IMR-90 (cell line): ENCODE measurements at regions not wholly inside any gene's neighbourhood (a gene's known extent, or its start where the extent isn't known, plus 50 kb on each side); places are given as distances from the start of the nearest gene placed in this dataset.

Experiments used
- ATAC-seq: fragments of 200-7000 bp; cut with Tn5 transposase; 2 replicates; pipeline ENCODE4 v1.9.1; 2020; ENCODE audit warnings: low read depth, mild to moderate bottlenecking, moderate library complexity
- BruUV-seq: library from RNA; stranded (reverse); fragments of 400-500 nt; replicated peaks from 2 replicates; lab custom pipeline; 2021; lab: Mats Ljungman, UMichigan
- CTCF ChIA-PET: fragments of 300-600 bp; formaldehyde crosslinking; extraction: SDS; loops from one replicate; lab custom pipeline; 2021; ENCODE audit warnings: antibody characterized with exemption; lab: Yijun Ruan, JAX
- POLR2A ChIA-PET: fragments of 300-600 bp; sonication (Branson Sonifier 250); formaldehyde crosslinking; loops from one replicate; lab custom pipeline; 2022; ENCODE audit warnings: antibody characterized with exemption; ENCODE audit not compliant: unreplicated experiment; lab: Charles Lee
- DNase-seq: peaks from one replicate; pipeline ENCODE4 v3.0.0; 2013
- H2AFZ ChIP-seq: replicated peaks from 2 replicates; pipeline ENCODE3; 2013; ENCODE audit warnings: low read length, mild to moderate bottlenecking; ENCODE audit not compliant: poor library complexity
- H2AK5ac ChIP-seq: 2 replicates; pipeline ENCODE4 v1.6.1; 2013; ENCODE audit warnings: low read depth, low read length, inconsistent platforms
- H2AK9ac ChIP-seq: replicated peaks from 2 replicates; pipeline ENCODE3; 2013; ENCODE audit warnings: mild to moderate bottlenecking, low read depth, low read length, moderate library complexity; ENCODE audit not compliant: poor library complexity
- H2BK120ac ChIP-seq: 2 replicates; pipeline ENCODE4 v1.6.1; 2013; ENCODE audit warnings: low read depth, low read length, inconsistent platforms
- H2BK15ac ChIP-seq: 3 replicates; pipeline ENCODE4 v1.6.1; 2013; ENCODE audit warnings: low read depth, low read length, inconsistent platforms
- H2BK20ac ChIP-seq: 2 replicates; pipeline ENCODE4 v1.6.1; 2013; ENCODE audit warnings: low read depth, mild to moderate bottlenecking, inconsistent platforms, low read length, moderate library complexity
- H2BK5ac ChIP-seq: 2 replicates; pipeline ENCODE4 v1.6.1; 2013; ENCODE audit warnings: mild to moderate bottlenecking, low read depth, low read length, inconsistent platforms; ENCODE audit not compliant: poor library complexity, severe bottlenecking
- H3K14ac ChIP-seq: replicated peaks from 2 replicates; pipeline ENCODE4 v1.6.1; 2013; ENCODE audit warnings: low read depth, low read length, inconsistent platforms
- H3K18ac ChIP-seq: 2 replicates; pipeline ENCODE4 v1.6.1; 2013; ENCODE audit warnings: low read depth, low read length, control low read depth
- H3K23ac ChIP-seq: 2 replicates; pipeline ENCODE4 v1.6.1; 2013; ENCODE audit warnings: low read depth, low read length, inconsistent platforms
- H3K27ac ChIP-seq: 2 replicates; pipeline ENCODE4 v1.5.1; 2013; ENCODE audit warnings: mild to moderate bottlenecking, control low read depth, low read length; ENCODE audit not compliant: insufficient read depth
- H3K27me3 ChIP-seq: 2 replicates; pipeline ENCODE4 v1.6.1; 2013; ENCODE audit warnings: low read length; ENCODE audit not compliant: control insufficient read depth, insufficient read depth
- H3K36me3 ChIP-seq: 2 replicates; pipeline ENCODE4 v1.6.1; 2013; ENCODE audit warnings: low read length, mixed read lengths; ENCODE audit not compliant: control insufficient read depth, insufficient read depth
- H3K4ac ChIP-seq: 2 replicates; pipeline ENCODE4 v1.6.1; 2013; ENCODE audit warnings: low read depth, low read length, inconsistent platforms
- H3K4me1 ChIP-seq: 2 replicates; pipeline ENCODE4 v1.6.1; 2013; ENCODE audit warnings: low read length, mixed read lengths; ENCODE audit not compliant: control insufficient read depth, insufficient read depth
- H3K4me2 ChIP-seq: 2 replicates; pipeline ENCODE4 v1.6.1; 2013; ENCODE audit warnings: low read depth, mild to moderate bottlenecking, control low read depth, low read length, moderate library complexity
- H3K4me3 ChIP-seq: 2 replicates; pipeline ENCODE4 v1.5.1; 2013; ENCODE audit warnings: low read depth, mild to moderate bottlenecking, control low read depth, low read length, moderate library complexity; ENCODE audit not compliant: insufficient read depth
- H3K56ac ChIP-seq: 2 replicates; pipeline ENCODE4 v1.6.1; 2013; ENCODE audit warnings: low read length, inconsistent platforms; ENCODE audit not compliant: insufficient read depth; ENCODE audit errors: extremely low read depth
- H3K79me1 ChIP-seq, 2 experiments: 2 replicates each; pipeline ENCODE4 v1.6.1; 2013; ENCODE audit warnings: low read length in 2 of 2, inconsistent platforms in 1 of 2, low read depth in 1 of 2
- H3K9ac ChIP-seq: 2 replicates; pipeline ENCODE4 v1.6.1; 2013; ENCODE audit warnings: low read depth, low read length, control low read depth
- H3K9me1 ChIP-seq: 2 replicates; pipeline ENCODE4 v1.6.1; 2013; ENCODE audit warnings: low read length, inconsistent platforms; ENCODE audit not compliant: insufficient read depth
- H3K9me3 ChIP-seq: 2 replicates; pipeline ENCODE4 v1.6.1; 2013; ENCODE audit warnings: low read length; ENCODE audit not compliant: control insufficient read depth, insufficient read depth
- H4K20me1 ChIP-seq: 2 replicates; pipeline ENCODE4 v1.6.1; 2013; ENCODE audit warnings: low read length, inconsistent platforms; ENCODE audit not compliant: insufficient read depth
- H4K5ac ChIP-seq: 2 replicates; pipeline ENCODE4 v1.6.1; 2013; ENCODE audit warnings: mild to moderate bottlenecking, low read depth, low read length, control low read depth
- H4K8ac ChIP-seq, 2 experiments: 2 replicates each; pipeline ENCODE4 v1.6.1; 2013; ENCODE audit warnings: low read depth in 2 of 2, low read length in 2 of 2, control low read depth in 1 of 2, inconsistent platforms in 1 of 2
- H4K91ac ChIP-seq: 2 replicates; pipeline ENCODE4 v1.6.1; 2013; ENCODE audit warnings: low read depth, low read length, inconsistent platforms; ENCODE audit not compliant: insufficient read depth
- BHLHE40 ChIP-seq: fragments of 150-350 bp; IDR thresholded peaks from 2 replicates; pipeline ENCODE4 v1.6.1; 2016; ENCODE audit warnings: mild to moderate bottlenecking, low read depth, low read length
- CEBPB ChIP-seq: IDR thresholded peaks from 2 replicates; pipeline ENCODE4 v1.6.1; 2012; ENCODE audit warnings: low read depth, low read length, improper control_type of control experiment
- CHD1 ChIP-seq: IDR thresholded peaks from 2 replicates; pipeline ENCODE4 v1.6.1; 2012; ENCODE audit warnings: low read depth, low read length, improper control_type of control experiment
- CTCF ChIP-seq: conservative IDR thresholded peaks from 2 replicates; pipeline ENCODE4 v1.5.1; 2012; ENCODE audit warnings: mild to moderate bottlenecking, low read depth, low read length, improper control_type of control experiment
- ELK1 ChIP-seq: fragments of 150-350 bp; IDR thresholded peaks from 2 replicates; pipeline ENCODE4 v1.6.1; 2016; ENCODE audit warnings: low read depth, mild to moderate bottlenecking, low read length, moderate library complexity, borderline replicate concordance
- MAFK ChIP-seq: IDR thresholded peaks from 2 replicates; pipeline ENCODE4 v1.6.1; 2012; ENCODE audit warnings: low read depth, low read length, improper control_type of control experiment
- MXI1 ChIP-seq: IDR thresholded peaks from 2 replicates; pipeline ENCODE4 v1.6.1; 2012; ENCODE audit warnings: low read depth, mild to moderate bottlenecking, low read length, moderate library complexity, borderline replicate concordance
- NFE2L2 ChIP-seq: fragments of 150-350 bp; IDR thresholded peaks from 2 replicates; pipeline ENCODE4 v1.6.1; 2016; ENCODE audit warnings: low read depth, mild to moderate bottlenecking, low read length
- POLR2A ChIP-seq: IDR thresholded peaks from 2 replicates; pipeline ENCODE4 v1.6.1; 2012; ENCODE audit warnings: mild to moderate bottlenecking, low read depth, low read length
- RAD21 ChIP-seq: IDR thresholded peaks from 2 replicates; pipeline ENCODE4 v1.6.1; 2012; ENCODE audit warnings: low read length, improper control_type of control experiment
- RCOR1 ChIP-seq: IDR thresholded peaks from 2 replicates; pipeline ENCODE4 v1.6.1; 2012; ENCODE audit warnings: mild to moderate bottlenecking, low read length, improper control_type of control experiment; ENCODE audit not compliant: insufficient replicate concordance
- RFX5 ChIP-seq: IDR thresholded peaks from 2 replicates; pipeline ENCODE4 v1.8.0; 2012; ENCODE audit warnings: low read depth, mild to moderate bottlenecking, low read length, moderate library complexity
- SMC3 ChIP-seq: fragments of 150-350 bp; IDR thresholded peaks from 2 replicates; pipeline ENCODE4 v1.6.1; 2016; ENCODE audit warnings: low read depth, mild to moderate bottlenecking, antibody characterized with exemption, low read length, moderate library complexity
- WGBS, 2 experiments: methylation state at CpG; one replicate each; pipeline versions ENCODE4 v1.1.5 to v1.1.7; 2013; ENCODE audit warnings: missing lambda C conversion rate in 2 of 2; ENCODE audit not compliant: insufficient read length in 1 of 2; ENCODE audit errors: extremely low coverage in 2 of 2; 5-methylcytosine and 5-hydroxymethylcytosine counted together
- dilution Hi-C: fragments of 300-500 bp; cut with HindIII; formaldehyde crosslinking; loops from one replicate; pipeline ENCODE4 v1.14.3; 2018; ENCODE audit warnings: low sequenced_read_pairs; ENCODE audit not compliant: unreplicated experiment
- in situ Hi-C: fragments of 300-500 bp; cut with MboI; formaldehyde crosslinking; loops from 3 replicates; pipeline ENCODE4 v1.14.3; 2019; ENCODE audit warnings: low sequenced_read_pairs, inconsistent platforms, mixed read lengths
- intact Hi-C: fragments of 100-400 bp; cut with micrococcal nuclease; formaldehyde crosslinking; loops from 2 replicates; pipeline ENCODE4 v1.10.0; 2022

GRCh38 chr10:63920926-63921325 is 399.7 kb downstream of the REEP3 start:
- Histone ChIP-seq H3K27me3 (no peaks in the 10 kb centered on the region), H4K20me1 (no peaks in the 10 kb centered on the region), H4K91ac (no peak overlapping the region), H4K8ac (no peak overlapping the region), H3K9ac (no peak overlapping the region), H3K4me1 (no peaks in the 10 kb centered on the region), H2BK5ac (no peak overlapping the region), H2AK9ac (no peak overlapping the region), H3K4me3 (no peak overlapping the region), H2BK15ac (no peak overlapping the region), H3K27ac (no peak overlapping the region), H3K9me3 (no peaks in the 10 kb centered on the region), H3K18ac (no peak overlapping the region), H2AK5ac (no peak overlapping the region), H3K4me2 (no peak overlapping the region), H2BK20ac (no peak overlapping the region), H3K4ac (no peak overlapping the region), H3K9me1 (no peaks in the 10 kb centered on the region), H4K5ac (no peak overlapping the region), H3K14ac (no peak overlapping the region), H2BK120ac (no peak overlapping the region), H2AFZ (no peak overlapping the region), H3K56ac (no peak overlapping the region), H3K36me3 (no peaks in the 10 kb centered on the region), H3K79me1 (no peaks in the 10 kb centered on the region), H3K23ac (no peak overlapping the region)
- ATAC-seq (no peak), DNase-seq (no peak)
- CTCF ChIA-PET: no interaction called here
- TF ChIP-seq ELK1 (no peak), RFX5 (no peak), SMC3 (no peak), RAD21 (no peak), CEBPB (no peak), MXI1 (no peak), MAFK (no peak), RCOR1 (no peak), POLR2A (no peak), NFE2L2 (no peak), CHD1 (no peak), CTCF (no peak), BHLHE40 (no peak)
- intact Hi-C loops (no loop called here), dilution Hi-C loops (no loop called here), in situ Hi-C loops (no loop called here)
- BruUV-seq: no TSS peak
- POLR2A ChIA-PET: no interaction called here
- no CpG with 5 or more reads among the region's 2 CpGs for WGBS, 2 experiments
